ENCODE measurements at regions not wholly inside any gene's neighbourhood (a gene's known extent, or its start where the extent isn't known, plus 50 kb on each side); places are given as distances from the start of the nearest gene placed in this dataset.

- no peak for DNase-seq
Observed at GRCh38 chr2:16161768-16162490, 221.6 kb downstream of the MYCN start.

GRCh38 chr2:16161085-16161565 is 220.8 kb downstream of the MYCN start:
- DNase-seq: no peak

- DNase-seq: no peak
Observed at GRCh38 chr2:16160281-16161084, 220.1 kb downstream of the MYCN start.

- no peak for DNase-seq
Observed at GRCh38 chr2:16156411-16156810, 216.1 kb downstream of the MYCN start.

GRCh38 chr2:16155766-16156165 is 215.4 kb downstream of the MYCN start:
- DNase-seq: no peak

- DNase-seq: no peak
Observed at GRCh38 chr2:16155366-16155765, 215.0 kb downstream of the MYCN start.

- no peak for DNase-seq
Observed at GRCh38 chr2:16154501-16155280, 214.3 kb downstream of the MYCN start.

- no peak for DNase-seq
Observed at GRCh38 chr2:16154061-16154460, 213.7 kb downstream of the MYCN start.

- DNase-seq: no peak
Observed at GRCh38 chr2:16153754-16154035, 213.3 kb downstream of the MYCN start.

- no peak for DNase-seq
Observed at GRCh38 chr2:16152928-16153753, 212.8 kb downstream of the MYCN start.

GRCh38 chr2:16152071-16152927 is 211.9 kb downstream of the MYCN start:
- DNase-seq: no peak

GRCh38 chr2:16151651-16152050 is 211.3 kb downstream of the MYCN start:
- no peak for DNase-seq

GRCh38 chr2:16151281-16151570 is 210.9 kb downstream of the MYCN start:
- no peak for DNase-seq

- no peak for DNase-seq
Observed at GRCh38 chr2:16150456-16151280, 210.3 kb downstream of the MYCN start.

GRCh38 chr2:16149349-16150243 is 209.2 kb downstream of the MYCN start:
- DNase-seq: no peak

- DNase-seq: no peak
Observed at GRCh38 chr2:16148632-16149348, 208.4 kb downstream of the MYCN start.

- DNase-seq: no peak
Observed at GRCh38 chr2:16142383-16143361, 202.3 kb downstream of the MYCN start.

GRCh38 chr2:16141641-16141921 is 201.2 kb downstream of the MYCN start:
- no peak for DNase-seq
